GM18909 (cell line): ENCODE measurements at regions not wholly inside any gene's neighbourhood (a gene's known extent, or its start where the extent isn't known, plus 50 kb on each side); places are given as distances from the start of the nearest gene placed in this dataset.

Source experiments
- ATAC-seq: cut with Tn5 transposase; IDR thresholded peaks from one replicate; pipeline ENCODE4 v1.9.1; 2021; ENCODE audit warnings: mild to moderate bottlenecking; ENCODE audit not compliant: unreplicated experiment, poor library complexity

GRCh38 chr3:178270838-178271237 is 265.4 kb upstream of the KCNMB2 start:
- ATAC-seq, result no peak

DNA sequence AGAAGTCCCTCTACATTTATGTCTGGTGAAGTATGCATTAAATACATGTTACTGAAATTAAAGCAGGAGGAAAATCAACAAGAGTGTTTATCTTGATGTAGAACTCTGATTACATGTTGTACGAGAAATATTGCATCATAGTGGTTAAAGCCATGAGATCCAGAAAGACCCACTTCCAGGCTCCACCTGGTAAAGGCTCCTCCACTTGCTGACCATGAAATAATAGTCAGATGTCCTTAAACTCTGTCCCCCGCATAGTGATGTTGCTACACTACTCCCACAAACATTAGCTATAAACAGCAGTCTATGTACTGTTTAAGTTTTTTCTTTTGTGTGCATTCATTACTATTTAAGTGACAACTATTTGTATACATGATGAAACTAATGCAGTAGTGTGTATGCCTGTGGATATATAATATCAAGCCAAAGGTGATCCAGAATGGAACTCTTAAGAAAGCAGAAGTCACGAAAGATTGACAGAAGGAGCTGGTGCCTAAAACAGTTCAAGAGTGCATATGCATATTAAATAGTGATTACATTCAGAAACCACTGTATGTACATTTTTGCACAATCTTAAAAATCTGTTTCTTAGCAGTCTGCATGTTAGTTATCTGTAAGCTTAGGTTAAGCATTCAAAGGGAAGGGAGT is 264.4 kb upstream of the KCNMB2 start:
- ATAC-seq, result no peak

DNA sequence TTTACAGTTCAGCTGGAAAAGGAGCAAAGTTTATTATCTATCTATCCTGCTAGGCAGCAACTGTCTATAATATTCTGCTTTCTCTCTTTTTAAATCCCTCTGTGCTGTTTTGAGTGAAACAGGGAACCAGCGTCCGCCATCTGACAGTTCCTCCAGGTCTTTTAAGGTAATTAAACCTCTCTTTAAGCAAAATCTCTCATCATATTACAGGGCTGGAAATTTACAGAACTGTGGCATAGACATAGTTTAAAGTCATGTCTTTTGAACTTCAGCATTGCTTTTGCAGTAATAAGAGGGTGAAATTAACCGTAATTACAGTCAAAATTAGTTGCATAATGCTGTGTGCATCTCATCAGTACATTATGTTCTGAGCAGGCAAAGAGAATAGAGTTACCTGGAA is 263.4 kb upstream of the KCNMB2 start:
- ATAC-seq, result no peak

DNA sequence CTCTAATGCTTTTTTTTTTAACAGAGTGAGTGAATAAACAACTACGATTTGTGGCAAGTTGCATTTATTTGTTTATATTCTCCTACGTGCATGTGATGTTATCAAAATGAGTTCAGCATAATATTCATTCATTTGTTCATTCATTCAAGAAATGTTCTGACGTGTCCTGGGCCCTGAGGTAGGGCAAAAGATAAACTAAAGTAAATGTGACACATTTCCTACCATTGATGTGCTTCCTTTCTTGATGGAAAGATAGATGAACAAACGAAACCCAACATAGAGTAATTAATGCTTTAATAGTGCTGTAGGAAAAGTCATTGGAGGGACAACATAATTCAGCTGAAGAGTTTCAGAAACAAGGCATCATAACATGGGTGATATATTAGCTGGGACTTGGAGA is 261.5 kb upstream of the KCNMB2 start:
- no peak for ATAC-seq

DNA sequence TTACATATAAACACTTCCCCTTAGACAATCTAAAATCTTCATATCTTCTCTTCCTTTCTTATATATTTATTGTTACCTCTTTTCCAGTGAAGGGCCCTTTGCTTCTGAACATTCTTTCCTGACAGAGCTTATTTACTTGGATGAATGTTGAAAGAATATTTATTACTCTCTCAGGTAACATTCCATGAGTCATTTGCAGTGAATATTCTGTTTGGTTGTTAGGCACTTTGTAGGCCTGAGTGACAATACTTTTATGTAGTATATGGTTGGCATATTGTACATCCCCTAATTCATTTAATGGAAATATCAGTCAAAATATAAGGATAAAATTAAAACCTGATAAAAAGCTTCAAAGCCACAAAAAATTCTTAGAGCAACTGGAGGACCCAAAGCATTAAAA is 260.9 kb upstream of the KCNMB2 start:
- ATAC-seq, result no peak

- ATAC-seq, result no peak
Measured at GRCh38 chr3:178275793-178276192, 260.4 kb upstream of the KCNMB2 start.

DNA sequence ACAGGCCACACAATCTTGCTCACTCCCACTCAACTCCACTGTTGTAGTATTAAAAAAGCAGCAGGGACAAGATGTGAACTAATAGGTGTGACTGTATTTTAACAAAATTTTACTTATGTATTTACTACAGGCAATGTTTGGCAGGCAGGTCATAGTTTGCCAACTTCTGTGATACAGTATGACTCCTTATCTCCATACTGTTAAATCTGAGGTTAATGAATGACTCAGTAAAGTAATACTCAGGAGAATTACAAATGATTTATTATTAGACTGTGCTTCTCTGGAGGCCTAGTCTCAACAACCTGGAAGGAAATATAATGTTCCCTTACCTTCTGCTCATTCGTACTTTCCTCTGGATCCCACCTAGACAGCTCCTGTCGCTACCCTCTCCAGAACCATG is 258.6 kb upstream of the KCNMB2 start:
- ATAC-seq, result no peak

GRCh38 chr3:178283561-178283960 is 252.7 kb upstream of the KCNMB2 start:
- no peak for ATAC-seq

GRCh38 chr3:178284181-178284580 is 252.1 kb upstream of the KCNMB2 start:
- ATAC-seq, result no peak

DNA sequence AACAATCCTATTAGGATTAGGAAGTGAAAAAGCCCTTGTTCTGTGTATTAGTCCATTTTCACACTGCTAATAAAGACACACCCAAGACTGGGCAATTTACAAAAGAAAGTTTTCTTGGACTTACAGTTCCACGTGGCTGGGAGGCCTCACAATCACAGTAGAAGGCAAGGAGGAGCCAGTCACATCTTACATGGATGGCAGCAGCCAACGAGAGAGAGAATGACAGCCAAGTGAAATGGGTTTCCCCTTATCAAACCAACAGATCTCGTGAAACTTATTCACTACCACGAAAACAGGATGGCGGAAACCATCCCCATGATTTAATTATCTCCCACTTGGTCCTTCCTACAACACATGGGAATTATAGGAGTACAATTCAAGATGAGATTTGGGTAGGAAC is 248.2 kb upstream of the KCNMB2 start:
- ATAC-seq, result no peak

- no peak for ATAC-seq
Measured at GRCh38 chr3:178289544-178290160, 246.6 kb upstream of the KCNMB2 start.

GRCh38 chr3:178291574-178292370 is 244.5 kb upstream of the KCNMB2 start:
- ATAC-seq, result no peak

GRCh38 chr3:178295292-178295912 is 240.8 kb upstream of the KCNMB2 start:
- ATAC-seq, result no peak

DNA sequence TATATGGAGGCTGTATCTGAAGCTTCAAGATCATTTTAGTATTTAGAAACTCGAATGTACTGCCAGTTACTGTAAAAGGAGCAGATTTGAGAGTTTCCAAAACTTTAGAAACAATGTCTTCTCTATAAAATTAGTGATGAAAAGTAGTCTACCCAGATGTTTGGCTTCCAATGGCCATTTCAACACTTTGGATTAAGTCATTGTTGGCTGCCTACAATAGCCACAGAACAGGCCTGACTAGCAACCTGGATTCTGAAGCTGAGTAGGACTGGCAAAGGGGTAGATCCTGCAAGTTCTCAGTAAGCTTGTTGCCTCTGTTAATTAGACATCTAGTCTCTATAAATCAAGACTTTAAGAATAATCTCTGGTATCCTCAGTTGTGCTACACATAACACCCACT is 239.0 kb upstream of the KCNMB2 start:
- ATAC-seq, result no peak

DNA sequence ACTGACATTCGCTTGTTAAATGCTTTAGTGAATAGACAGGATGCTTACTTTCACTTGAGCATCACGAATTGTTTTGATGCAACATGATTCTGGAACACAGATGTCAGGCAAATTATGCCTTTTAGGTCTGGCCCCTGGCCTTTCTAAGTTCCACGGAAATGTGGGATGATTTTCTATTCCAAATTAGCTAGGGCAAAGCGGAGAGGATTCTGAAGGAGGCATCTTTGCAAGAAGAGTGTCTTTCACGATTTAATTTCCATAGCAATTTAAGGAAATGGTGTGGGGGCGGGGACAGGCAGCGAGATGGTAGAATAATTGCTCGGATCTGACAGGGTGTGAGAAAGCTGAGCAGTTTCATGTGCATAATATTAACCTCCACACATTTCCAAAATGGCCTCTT is 238.5 kb upstream of the KCNMB2 start:
- no peak for ATAC-seq

- no peak for ATAC-seq
Measured at GRCh38 chr3:178300441-178300959, 235.7 kb upstream of the KCNMB2 start.

- ATAC-seq, result no peak
Measured at GRCh38 chr3:178302966-178303930, 233.0 kb upstream of the KCNMB2 start.

DNA sequence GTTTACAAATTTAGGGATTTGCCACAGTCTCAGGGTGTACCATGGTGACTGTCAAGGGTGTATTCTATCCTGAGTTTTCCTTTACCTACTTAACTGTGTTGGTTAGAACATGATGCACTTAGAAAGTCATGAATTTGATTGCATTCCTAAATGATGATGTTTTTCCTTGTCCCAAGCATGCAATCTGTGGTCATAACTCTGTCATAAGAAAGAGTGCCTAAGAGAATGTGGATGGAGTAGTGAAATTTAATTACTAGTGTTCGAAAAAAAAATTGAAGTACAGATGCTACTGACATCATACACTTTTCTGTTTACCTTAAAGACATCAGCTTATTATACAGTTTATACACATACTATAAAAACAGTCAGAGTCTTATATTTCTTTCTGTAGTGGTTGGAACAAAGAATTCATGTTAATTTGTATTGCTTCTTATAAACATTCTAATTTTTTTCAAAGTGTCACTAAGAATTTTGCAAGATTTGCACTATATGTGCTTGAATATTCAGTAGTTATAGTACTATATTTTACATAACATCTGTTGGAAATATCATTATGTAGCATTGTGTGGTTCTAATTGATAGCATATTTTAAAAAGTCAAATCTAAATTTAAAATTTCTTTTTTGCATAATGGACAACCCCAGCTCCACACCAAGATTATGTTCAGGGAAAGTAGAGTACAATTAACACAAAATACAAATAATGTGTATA is 231.3 kb upstream of the KCNMB2 start:
- ATAC-seq, result no peak

GRCh38 chr3:178306432-178307115 is 229.7 kb upstream of the KCNMB2 start:
- ATAC-seq, result no peak
